Brain microvascular endothelial cell (primary cell): ENCODE measurements at regions not wholly inside any gene's neighbourhood (a gene's known extent, or its start where the extent isn't known, plus 50 kb on each side); places are given as distances from the start of the nearest gene placed in this dataset.
"Not testable (repeated sequence)": the region's sequence is repeated elsewhere in the genome, so short reads cannot be mapped to it uniquely, and the experiment has no call there.

Source experiments
- DNase-seq: peaks from one replicate; pipeline ENCODE4 v3.0.0-alpha.2; 2020
- H3K27ac ChIP-seq: fragments of 250-450 bp; sonication (Bioruptor Pico); 2 replicates; pipeline ENCODE4 v1.5.1; 2020; ENCODE audit warnings: mild to moderate bottlenecking, moderate library complexity
- H3K27me3 ChIP-seq: fragments of 250-450 bp; sonication (Bioruptor Pico); replicated peaks from 2 replicates; pipeline ENCODE4 v1.5.1; 2020; ENCODE audit warnings: mild to moderate bottlenecking
- H3K36me3 ChIP-seq: fragments of 250-450 bp; sonication (Bioruptor Pico); replicated peaks from 2 replicates; pipeline ENCODE4 v1.5.1; 2020; ENCODE audit warnings: mild to moderate bottlenecking
- H3K4me3 ChIP-seq: 2 replicates; pipeline ENCODE4 v1.5.1; 2011; ENCODE audit warnings: low read depth, mild to moderate bottlenecking, control low read depth, low read length, moderate library complexity
- CTCF ChIP-seq: IDR thresholded peaks from 2 replicates; pipeline ENCODE4 v1.5.1; 2011; ENCODE audit warnings: low read depth, mild to moderate bottlenecking, moderate library complexity, low read length, control low read depth, inconsistent platforms; ENCODE audit errors: missing control alignments
- in situ Hi-C: cut with HindIII; loops from 2 replicates; pipeline ENCODE4 v1.10.0; 2017; ENCODE audit warnings: low sequenced_read_pairs, low pct_ligation_motif_present

- in situ Hi-C loops = no loop called here
- no peak overlapping the region for H3K4me3 ChIP-seq
- TF ChIP-seq CTCF = no peak
- no peaks in the 10 kb centered on the region for H3K36me3 ChIP-seq
- no peak for DNase-seq
- no peaks in the 10 kb centered on the region for H3K27me3 ChIP-seq
- H3K27ac ChIP-seq = no peak overlapping the region
Observed at GRCh38 chr16:29321585-29321984, 84.9 kb downstream of the NPIPB11 start.

- no peaks in the 10 kb centered on the region for H3K27me3 ChIP-seq
- TF ChIP-seq CTCF = no peak
- no peak for DNase-seq
- no peak overlapping the region for H3K27ac ChIP-seq
- no peak overlapping the region for H3K4me3 ChIP-seq
- no peaks in the 10 kb centered on the region for H3K36me3 ChIP-seq
- in situ Hi-C loops = no loop called here
Observed at GRCh38 chr16:29321000-29321393, 85.5 kb downstream of the NPIPB11 start.

GRCh38 chr16:29320274-29320999 is 86.1 kb downstream of the NPIPB11 start:
- Histone ChIP-seq H3K36me3 (no peaks in the 10 kb centered on the region), H3K4me3 (no peak overlapping the region), H3K27me3 (no peaks in the 10 kb centered on the region), H3K27ac (no peak overlapping the region)
- no peak for DNase-seq
- in situ Hi-C loops = no loop called here
- TF ChIP-seq CTCF = no peak

- Histone ChIP-seq H3K27me3 (no peaks in the 10 kb centered on the region), H3K36me3 (no peaks in the 10 kb centered on the region), H3K4me3 (no peak overlapping the region), H3K27ac (no peak overlapping the region)
- TF ChIP-seq CTCF = no peak
- in situ Hi-C loops = no loop called here
- no peak for DNase-seq
Observed at GRCh38 chr16:29319726-29320125, 86.8 kb downstream of the NPIPB11 start.

GRCh38 chr16:29318561-29318968 is 87.9 kb downstream of the NPIPB11 start:
- peak; percentile 41 for TF ChIP-seq CTCF
- peak; percentile 65 for DNase-seq
- in situ Hi-C loops, H3K4me3 ChIP-seq, H3K36me3 ChIP-seq, H3K27me3 ChIP-seq: not testable (repeated sequence)
- peak overlapping the region; percentile 76 for H3K27ac ChIP-seq

- DNase-seq = no peak
- no peak overlapping the region for H3K4me3 ChIP-seq
- in situ Hi-C loops = no loop called here
- H3K27me3 ChIP-seq = no peaks in the 10 kb centered on the region
- H3K36me3 ChIP-seq = no peaks in the 10 kb centered on the region
- TF ChIP-seq CTCF = no peak
- H3K27ac ChIP-seq = peak overlapping the region; percentile 76
Observed at GRCh38 chr16:29318037-29318436, 88.5 kb downstream of the NPIPB11 start.
